Esophagus squamous epithelium (tissue), 5 donors: ENCODE measurements at regions not wholly inside any gene's neighbourhood (a gene's known extent, or its start where the extent isn't known, plus 50 kb on each side); places are given as distances from the start of the nearest gene placed in this dataset.

Experiments used
- DNase-seq: peaks from one replicate; lab custom pipeline; 2025; lab: John Stamatoyannopoulos, UW
- H3K27ac ChIP-seq, 4 donors: fragments of 200-600 bp; sonication (generic); one replicate each; pipeline ENCODE4 v1.5.1; 2016 to 2019; ENCODE audit warnings: mild to moderate bottlenecking in 1 of 4
- H3K27me3 ChIP-seq, 4 donors: fragments of 200-600 bp; sonication (generic); 1 replicate in 3 of 4; 2 replicates in 1 of 4; pipeline versions ENCODE4 v1.5.1 to v1.6.0; 2017 to 2021; ENCODE audit warnings: antibody characterized with exemption in 1 of 4
- H3K36me3 ChIP-seq, 3 donors: fragments of 200-600 bp; sonication (generic); one replicate each; pipeline ENCODE4 v1.5.1; 2016 to 2019
- H3K4me1 ChIP-seq, 3 donors: fragments of 200-600 bp; sonication (generic); one replicate each; pipeline ENCODE4 v1.5.1; 2017 to 2019
- H3K4me3 ChIP-seq, 4 donors: fragments of 200-600 bp; sonication (generic); 1 replicate in 3 of 4; 2 replicates in 1 of 4; pipeline ENCODE4 v1.5.1; 2016 to 2019; ENCODE audit warnings: mild to moderate bottlenecking in 2 of 4, moderate library complexity in 1 of 4
- H3K9me3 ChIP-seq, 3 donors: fragments of 200-600 bp; sonication (generic); one replicate each; pipeline ENCODE4 v1.5.1; 2016 to 2019
- POLR2A ChIP-seq, 4 donors: fragments of 450-650 bp; IDR thresholded peaks; one replicate each; pipeline ENCODE4 v1.6.1; 2017; ENCODE audit warnings: antibody characterized with exemption in 4 of 4, mild to moderate bottlenecking in 4 of 4, moderate library complexity in 3 of 4
- WGBS, 2 donors: methylation state at CpG; one replicate each; pipeline ENCODE4 v1.1.5; 2018; 5-methylcytosine and 5-hydroxymethylcytosine counted together
- intact Hi-C: fragments of 100-400 bp; cut with DNase I; formaldehyde crosslinking; loops from one replicate; pipeline ENCODE4 v1.15.0; 2022
- TF ChIP-seq, protein P1 (sequence below), 6 experiments: fragments of 450-650 bp in 4 of 6; fragments of 200-600 bp in 2 of 6; sonication (generic) in 2 of 6; IDR thresholded peaks; one replicate each; pipeline ENCODE4 v1.5.1; 2016 to 2019; ENCODE audit warnings: antibody characterized with exemption in 6 of 6, mild to moderate bottlenecking in 4 of 6, moderate library complexity in 4 of 6
- donor health status: DM: yes; HTN: yes; CAD: no.

DNA sequence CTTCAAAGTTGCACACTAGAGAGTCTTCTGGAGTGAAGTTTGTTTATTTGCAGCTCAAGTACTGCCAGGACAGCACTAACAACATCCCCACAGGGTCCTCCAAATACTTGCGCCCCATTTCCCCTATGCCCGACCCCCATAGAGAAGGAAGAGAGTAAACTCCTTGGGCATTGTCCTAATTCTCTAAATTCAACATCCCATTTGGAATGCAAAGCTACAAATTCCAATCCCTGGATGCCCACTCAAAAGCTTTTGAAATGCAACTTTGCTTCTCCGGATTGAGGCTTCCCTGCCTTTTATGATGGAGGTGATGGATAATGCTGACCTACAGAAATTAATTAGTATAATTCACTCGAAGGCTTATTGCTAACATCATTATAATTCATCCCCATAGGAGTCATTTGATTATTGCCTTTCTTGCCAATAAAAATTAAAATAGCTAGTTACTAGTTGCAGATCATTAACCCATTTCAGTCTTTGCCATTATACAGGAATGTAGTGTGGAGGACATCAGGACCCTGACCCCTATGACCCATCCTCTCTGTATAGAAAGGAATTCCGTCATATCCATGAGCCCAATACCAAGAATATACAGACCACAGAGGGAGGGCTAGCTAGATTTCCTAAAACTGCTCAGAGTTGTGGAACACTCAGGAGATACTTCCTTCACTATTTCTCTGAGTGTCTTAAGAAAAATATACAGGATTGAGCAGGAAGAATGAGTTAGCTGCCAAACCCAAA, 277.6 kb downstream of the ZNF608 start:
- Histone ChIP-seq H3K27me3 (no peaks in the 10 kb centered on the region), H3K36me3 (no peaks in the 10 kb centered on the region), H3K27ac (no peak overlapping the region), H3K4me3 (no peak overlapping the region), H3K9me3 (no peaks in the 10 kb centered on the region), H3K4me1 (no peaks in the 10 kb centered on the region)
- TF ChIP-seq POLR2A (IDR thresholded peaks at IDR 0.05) = no peak
- TF ChIP-seq, protein P1, sequence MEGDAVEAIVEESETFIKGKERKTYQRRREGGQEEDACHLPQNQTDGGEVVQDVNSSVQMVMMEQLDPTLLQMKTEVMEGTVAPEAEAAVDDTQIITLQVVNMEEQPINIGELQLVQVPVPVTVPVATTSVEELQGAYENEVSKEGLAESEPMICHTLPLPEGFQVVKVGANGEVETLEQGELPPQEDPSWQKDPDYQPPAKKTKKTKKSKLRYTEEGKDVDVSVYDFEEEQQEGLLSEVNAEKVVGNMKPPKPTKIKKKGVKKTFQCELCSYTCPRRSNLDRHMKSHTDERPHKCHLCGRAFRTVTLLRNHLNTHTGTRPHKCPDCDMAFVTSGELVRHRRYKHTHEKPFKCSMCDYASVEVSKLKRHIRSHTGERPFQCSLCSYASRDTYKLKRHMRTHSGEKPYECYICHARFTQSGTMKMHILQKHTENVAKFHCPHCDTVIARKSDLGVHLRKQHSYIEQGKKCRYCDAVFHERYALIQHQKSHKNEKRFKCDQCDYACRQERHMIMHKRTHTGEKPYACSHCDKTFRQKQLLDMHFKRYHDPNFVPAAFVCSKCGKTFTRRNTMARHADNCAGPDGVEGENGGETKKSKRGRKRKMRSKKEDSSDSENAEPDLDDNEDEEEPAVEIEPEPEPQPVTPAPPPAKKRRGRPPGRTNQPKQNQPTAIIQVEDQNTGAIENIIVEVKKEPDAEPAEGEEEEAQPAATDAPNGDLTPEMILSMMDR (IDR thresholded peaks at IDR 0.05) = no peak
- intact Hi-C loops = no loop called here
- WGBS, 2 donors = 77 to 86% methylated on average over 5 of the region's 5 CpGs
- no peak for DNase-seq

DNA sequence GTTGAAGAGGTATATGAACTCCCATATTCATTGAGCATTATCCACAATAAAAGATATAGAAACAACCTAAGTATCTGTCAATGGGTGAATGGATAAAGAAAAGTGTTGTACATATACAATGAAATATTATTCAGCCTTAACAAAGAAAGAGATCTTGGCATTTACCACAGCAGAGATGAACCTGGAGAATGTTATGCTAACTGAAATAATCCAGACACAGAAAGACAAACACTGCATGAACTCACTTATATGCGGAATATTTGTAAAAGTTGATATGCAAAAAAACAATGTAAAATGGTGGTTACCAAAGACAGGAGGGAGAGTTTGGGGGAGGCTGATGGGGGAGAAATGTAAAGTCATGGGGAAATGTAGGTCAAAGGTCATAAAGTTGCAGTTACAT, 278.7 kb downstream of the ZNF608 start:
- TF ChIP-seq, protein P1 (IDR thresholded peaks at IDR 0.05) = no peak
- no peak for TF ChIP-seq POLR2A (IDR thresholded peaks at IDR 0.05)
- no peak for DNase-seq
- no peaks in the 10 kb centered on the region for H3K27me3 ChIP-seq
- H3K36me3 ChIP-seq = no peaks in the 10 kb centered on the region
- intact Hi-C loops = no loop called here
- no peaks in the 10 kb centered on the region for H3K9me3 ChIP-seq
- H3K27ac ChIP-seq = no peak overlapping the region
- H3K4me3 ChIP-seq = no peak overlapping the region
- WGBS, 2 donors = 97 to 100% methylated on average over 1 of the region's 1 CpG
- no peaks in the 10 kb centered on the region for H3K4me1 ChIP-seq

DNA sequence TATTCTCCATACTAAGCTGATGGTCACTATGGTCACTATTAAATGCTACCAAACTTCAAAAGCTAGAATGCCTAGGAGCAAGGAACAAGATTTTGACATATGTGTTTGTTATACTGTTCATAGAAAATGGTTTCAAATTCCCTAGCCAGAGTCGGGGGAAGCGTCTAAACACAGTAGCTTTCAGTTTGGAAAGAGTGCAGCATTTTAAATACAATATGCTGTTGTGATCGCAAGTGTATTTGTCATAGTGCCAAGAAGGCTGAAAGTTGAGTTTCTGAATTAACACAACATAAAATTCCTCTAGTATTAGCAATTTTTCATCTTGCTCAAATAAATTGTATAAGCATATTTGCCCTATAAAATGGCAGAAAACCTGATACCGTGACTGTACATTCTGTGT, 280.4 kb downstream of the ZNF608 start:
- no peak overlapping the region for H3K27ac ChIP-seq
- no peak for DNase-seq
- H3K4me1 ChIP-seq = peaks cover 0 to 9% (median 3%) of the 10 kb centered on the region in 3 donors
- H3K9me3 ChIP-seq = no peaks in the 10 kb centered on the region
- no peaks in the 10 kb centered on the region for H3K27me3 ChIP-seq
- H3K36me3 ChIP-seq = no peaks in the 10 kb centered on the region
- no peak overlapping the region for H3K4me3 ChIP-seq
- 81 to 82% methylated on average over 4 of the region's 4 CpGs for WGBS, 2 donors
- TF ChIP-seq, protein P1 (IDR thresholded peaks at IDR 0.05) = no peak
- TF ChIP-seq POLR2A (IDR thresholded peaks at IDR 0.05) = no peak
- intact Hi-C loops = no loop called here

GRCh38 chr5:124463851-124464250, 282.6 kb downstream of the ZNF608 start:
- no peaks in the 10 kb centered on the region for H3K9me3 ChIP-seq
- DNase-seq = no peak
- no peaks in the 10 kb centered on the region for H3K27me3 ChIP-seq
- no peak overlapping the region for H3K4me3 ChIP-seq
- intact Hi-C loops = no loop called here
- peaks cover 0 to 9% (median 4%) of the 10 kb centered on the region in 3 donors for H3K4me1 ChIP-seq
- no peaks in the 10 kb centered on the region for H3K36me3 ChIP-seq
- 80 to 89% methylated on average over 3 of the region's 3 CpGs for WGBS, 2 donors
- TF ChIP-seq POLR2A (IDR thresholded peaks at IDR 0.05) = no peak
- TF ChIP-seq, protein P1 (IDR thresholded peaks at IDR 0.05) = no peak
- H3K27ac ChIP-seq = no peak overlapping the region

DNA sequence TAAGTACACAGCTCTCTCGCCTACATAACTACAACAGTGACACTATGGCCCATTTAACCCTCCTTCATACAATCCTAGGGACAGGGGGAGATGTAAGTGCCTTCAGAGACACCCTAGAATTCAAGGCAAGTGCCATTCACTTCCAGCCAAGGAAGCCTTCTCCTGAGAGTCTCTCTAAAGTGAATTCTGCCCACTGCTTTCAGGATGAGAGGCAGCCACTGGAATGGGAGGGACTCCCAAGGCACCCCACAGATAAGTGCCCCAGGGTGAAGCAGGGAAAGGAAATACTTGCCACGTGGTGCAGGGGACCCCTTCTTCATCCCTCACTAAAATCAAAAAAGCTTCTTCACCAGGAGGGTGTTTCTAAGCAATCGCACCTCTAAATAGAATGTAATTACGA, 283.7 kb downstream of the ZNF608 start:
- DNase-seq = no peak
- intact Hi-C loops = no loop called here
- WGBS, 2 donors = 64 to 81% methylated on average over 4 of the region's 4 CpGs
- H3K27ac ChIP-seq = no peak overlapping the region
- no peaks in the 10 kb centered on the region for H3K9me3 ChIP-seq
- TF ChIP-seq, protein P1 (IDR thresholded peaks at IDR 0.05) = no peak
- TF ChIP-seq POLR2A (IDR thresholded peaks at IDR 0.05) = no peak
- peaks cover 0 to 9% (median 4%) of the 10 kb centered on the region in 3 donors for H3K4me1 ChIP-seq
- no peaks in the 10 kb centered on the region for H3K27me3 ChIP-seq
- no peak overlapping the region for H3K4me3 ChIP-seq
- no peaks in the 10 kb centered on the region for H3K36me3 ChIP-seq
